M059J (cell line): ENCODE measurements at regions not wholly inside any gene's neighbourhood (a gene's known extent, or its start where the extent isn't known, plus 50 kb on each side); places are given as distances from the start of the nearest gene placed in this dataset.

Experiments
- DNase-seq: peaks from one replicate; pipeline ENCODE4 v3.0.0-alpha.2; 2012; ENCODE audit warnings: low read depth

DNA sequence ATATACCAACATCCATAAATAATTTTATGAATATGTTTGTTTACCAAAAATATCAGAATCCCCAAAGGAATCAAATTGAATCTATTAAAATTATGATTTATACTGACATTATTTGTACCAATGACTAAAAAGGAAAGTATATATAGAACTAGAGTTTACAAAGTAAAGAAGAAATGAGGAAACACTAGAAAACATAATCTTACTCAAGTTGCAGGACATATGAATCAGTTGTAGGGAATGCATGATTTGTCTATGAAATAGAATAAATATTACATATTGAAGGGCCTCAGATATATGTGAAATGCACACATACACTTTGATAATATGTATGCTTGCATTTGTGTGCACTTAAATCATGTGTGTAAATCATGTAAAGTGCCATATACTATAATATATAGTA, 1466.4 kb downstream of the EFNB2 start:
- no peak for DNase-seq

DNA sequence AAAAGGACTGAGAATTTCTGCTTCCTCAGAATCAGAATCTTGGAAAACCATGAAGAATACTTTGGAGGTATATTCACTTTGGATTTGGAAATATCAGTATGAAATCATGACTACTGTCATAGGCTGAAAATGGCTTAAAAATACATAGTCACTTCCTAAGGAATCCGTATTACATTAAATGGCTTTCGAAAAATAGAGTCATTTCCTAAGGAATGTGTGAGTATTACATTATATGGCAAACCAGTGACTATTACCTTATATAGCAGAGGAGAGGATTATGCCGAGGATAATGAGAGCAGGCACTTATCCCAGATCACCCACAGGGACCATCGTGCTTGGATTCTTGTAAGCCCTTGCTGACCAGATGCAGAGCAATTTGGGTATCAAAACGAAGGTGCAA, 1471.8 kb downstream of the EFNB2 start:
- peak; percentile 9 for DNase-seq

DNA sequence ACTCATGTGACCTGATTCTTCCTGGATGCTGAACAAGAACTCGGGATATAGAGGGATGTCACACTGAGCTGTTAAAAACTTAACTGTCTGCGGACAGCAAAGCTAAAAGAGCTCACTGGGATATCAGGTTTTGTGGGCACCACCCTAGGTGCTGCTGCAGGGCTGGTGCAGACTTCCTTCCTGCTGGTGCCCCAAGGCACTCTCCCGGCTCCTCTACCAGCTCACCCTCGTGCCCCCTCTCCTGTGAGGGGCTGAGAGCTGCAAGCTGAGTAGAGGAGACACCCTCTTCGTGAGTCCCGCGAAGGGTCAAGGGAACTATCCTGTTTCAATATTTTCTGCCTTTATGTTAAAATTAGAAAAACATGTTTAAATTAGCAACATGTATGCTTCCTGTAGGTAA, 1475.7 kb downstream of the EFNB2 start:
- DNase-seq, result peak; percentile 11

DNA sequence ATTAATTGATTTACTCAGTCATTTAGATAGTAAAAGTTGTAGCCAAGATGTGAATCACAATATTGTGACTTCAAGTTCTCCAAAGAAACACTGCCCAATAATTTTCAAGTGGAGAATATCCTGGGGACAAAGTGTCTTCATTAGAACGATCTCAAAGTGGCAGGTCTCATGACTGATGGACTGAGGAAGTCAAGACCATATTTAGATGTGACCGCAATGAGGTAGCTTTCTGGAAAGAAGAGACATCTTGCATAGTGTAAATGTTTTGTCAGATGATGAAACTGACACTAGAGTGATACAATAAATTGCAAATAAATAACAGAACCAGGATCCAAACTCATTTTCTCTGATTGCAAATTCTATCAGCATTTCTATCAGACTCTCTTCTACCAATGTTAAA, 1476.9 kb downstream of the EFNB2 start:
- no peak for DNase-seq

DNA sequence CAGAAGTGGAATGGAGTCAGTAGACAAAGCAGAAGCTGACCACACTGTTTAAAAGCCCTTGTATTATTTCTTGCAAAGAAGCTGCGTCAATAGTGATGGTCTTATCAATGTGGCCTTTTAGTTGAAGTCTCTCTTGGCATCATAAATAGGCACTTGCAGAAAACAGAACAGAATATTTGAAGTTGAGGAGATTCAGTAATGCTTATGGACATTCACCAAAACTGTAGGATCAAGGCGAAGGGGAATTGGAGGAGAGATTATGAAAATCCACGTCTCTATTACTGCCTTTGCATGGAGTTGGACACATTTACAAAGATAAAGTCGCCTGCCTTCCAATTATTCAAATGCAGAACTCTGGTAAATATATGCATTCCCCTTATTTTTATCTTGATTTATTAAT, 1482.8 kb downstream of the EFNB2 start:
- no peak for DNase-seq

DNA sequence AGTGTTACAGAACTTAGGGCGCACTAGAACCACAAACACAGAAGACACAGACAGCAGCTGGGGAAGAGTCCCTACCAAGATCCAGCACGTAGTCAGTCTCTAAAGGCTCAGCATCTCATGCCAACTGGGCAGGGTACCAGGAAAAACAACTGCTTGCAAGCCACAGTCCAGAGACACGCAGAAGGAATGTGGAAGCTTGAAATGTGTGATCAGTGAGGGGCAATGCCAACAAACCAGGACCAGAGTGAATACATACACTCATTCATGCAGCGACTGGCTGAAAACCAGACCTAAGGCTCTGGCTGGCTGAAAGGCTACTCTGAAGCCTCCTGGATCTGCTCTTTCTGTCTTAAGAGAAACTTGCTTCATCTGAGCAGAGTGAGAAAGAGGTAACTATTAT, 1484.8 kb downstream of the EFNB2 start:
- peak; percentile 20 for DNase-seq

DNA sequence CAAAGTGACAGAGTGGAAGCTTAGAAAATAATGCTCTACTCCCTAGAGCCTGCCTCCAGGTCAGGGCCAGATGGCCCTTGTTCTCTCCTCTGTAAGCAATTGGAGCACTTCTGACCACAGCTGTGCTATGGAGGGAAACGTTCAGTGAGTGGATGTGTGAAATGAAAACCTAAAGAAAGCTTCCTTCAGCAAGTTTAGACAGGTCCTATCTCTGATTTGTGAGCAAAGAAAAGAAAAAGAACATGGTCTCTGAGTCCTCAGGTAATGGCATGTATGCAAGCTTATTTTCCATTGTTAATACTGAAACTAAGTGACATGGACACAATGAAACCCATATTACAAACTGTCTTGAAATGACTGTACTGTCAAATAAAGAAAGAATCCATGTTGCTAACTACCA, 1486.8 kb downstream of the EFNB2 start:
- DNase-seq, result no peak

DNA sequence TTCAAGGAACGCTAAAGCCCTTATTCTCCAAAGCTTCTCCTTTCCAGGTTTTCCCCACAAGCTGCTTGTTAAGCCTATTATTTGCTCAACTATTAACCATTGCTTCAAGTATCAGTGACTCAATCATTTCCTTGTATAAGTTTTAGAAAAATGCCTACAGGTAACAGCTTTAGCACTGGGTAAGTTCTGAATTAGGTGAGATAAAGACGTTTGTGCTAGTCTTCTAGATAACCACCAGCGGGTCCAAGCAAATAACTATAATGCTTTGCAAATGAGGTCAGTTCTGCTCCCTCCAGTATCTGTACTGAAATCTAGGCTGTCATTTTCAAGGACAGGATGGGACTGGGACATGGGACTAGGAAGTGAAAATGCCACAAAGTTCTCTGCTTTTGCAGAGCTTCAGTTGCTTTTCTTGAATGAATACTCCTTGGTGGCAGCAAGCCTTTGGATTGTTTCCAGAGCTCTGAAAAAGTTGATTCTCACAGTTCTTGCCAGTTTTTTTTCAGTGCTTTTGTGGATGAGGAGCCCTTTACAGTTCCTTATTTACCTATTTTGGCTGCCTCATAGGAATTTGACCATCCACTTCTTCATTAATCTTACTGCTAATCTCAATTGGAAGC, 1487.7 kb downstream of the EFNB2 start:
- DNase-seq, result no peak

DNA sequence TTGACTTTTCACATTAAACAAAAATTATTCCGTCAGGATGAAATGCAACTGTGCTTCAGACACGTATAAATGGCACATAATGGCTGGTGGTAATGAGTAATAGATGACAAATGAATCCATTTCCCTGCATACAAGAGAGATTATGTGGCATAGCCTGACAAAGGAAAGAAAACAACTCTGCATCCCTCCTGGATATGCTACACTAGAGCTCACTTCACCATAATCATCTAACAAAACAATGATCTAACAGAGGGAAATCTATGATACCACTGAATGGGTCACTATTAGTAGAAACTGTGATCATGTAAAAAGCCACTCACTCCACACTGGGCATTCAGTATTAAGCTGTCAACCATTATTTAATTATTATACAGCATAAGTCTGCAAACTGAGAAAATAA, 1498.4 kb downstream of the EFNB2 start:
- DNase-seq, result peak; percentile 63

DNA sequence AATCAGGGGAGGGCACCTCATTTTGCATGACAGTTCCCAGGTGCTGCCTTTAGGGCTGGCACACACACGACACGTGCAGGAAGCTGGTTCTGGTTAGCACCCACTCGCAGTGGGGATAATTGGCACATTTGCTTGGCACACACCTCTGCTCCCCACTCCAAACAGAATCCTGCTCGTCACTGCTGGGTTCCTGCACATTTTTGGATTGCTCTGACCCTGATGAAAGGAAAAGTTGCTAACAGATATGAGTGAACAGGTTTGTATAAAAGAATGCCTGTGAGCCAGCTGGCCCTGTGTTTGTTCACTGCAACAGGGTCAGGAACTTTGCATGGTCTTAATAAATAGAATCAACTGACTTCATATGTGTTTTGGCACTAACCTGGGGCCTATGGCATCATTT, 1500.4 kb downstream of the EFNB2 start:
- no peak for DNase-seq

DNA sequence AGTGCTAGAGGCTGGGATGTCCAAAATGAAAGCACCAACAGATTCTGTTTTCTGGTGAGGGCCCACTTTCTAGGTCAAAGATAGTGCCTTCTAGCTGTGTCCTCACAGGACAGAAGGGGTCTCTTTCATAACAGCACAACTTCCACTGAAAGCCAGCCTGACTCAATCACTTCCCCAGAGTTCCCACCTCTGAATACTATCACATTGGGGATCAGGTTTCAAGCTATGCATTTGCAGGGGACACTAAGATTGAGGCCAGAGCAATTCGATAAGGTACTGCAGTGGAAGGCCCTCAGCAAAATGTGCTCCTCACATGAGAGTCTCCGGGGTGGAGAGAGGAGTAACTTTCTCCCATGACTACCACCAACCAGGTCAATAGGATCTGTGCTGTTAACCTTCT, 1501.5 kb downstream of the EFNB2 start:
- DNase-seq, result peak; percentile 5

DNA sequence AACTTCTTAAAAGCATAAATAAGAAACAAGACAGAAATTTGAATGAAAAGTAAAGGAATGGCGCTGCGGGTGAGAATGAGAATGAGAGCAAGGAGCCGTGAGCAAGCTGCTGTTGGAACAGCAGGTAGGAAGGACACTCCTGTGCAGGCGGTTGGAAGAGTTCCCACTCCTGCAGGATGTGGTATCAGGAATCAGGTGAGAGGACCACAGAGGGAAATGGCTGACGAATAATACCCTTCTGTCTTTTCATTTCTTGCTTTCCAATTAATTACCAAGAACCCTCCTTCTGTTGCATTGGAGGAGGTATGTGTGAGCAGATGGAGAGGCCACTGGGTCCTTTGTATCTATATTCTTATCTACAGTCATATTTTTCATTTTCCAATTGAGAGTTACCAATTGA, 1504.2 kb downstream of the EFNB2 start:
- no peak for DNase-seq

DNA sequence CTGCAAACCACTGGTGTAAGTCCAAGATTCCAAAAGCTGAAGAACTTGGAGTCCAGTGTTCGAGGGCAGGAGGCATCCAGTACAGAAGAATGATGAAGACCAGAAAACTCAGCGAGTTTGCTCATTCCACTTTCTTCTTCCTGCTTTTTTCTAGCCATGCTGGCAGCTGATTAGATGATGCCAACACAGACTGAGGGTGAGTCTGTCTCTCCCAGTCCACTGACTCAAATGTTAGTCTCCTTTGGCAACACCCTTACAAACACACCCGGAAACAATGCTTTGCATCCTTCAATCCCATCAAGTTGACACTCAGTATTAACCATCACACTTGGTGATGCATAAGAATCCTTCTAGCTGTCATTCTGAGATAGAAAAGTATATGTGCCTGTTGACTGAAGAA, 1504.6 kb downstream of the EFNB2 start:
- no peak for DNase-seq

DNA sequence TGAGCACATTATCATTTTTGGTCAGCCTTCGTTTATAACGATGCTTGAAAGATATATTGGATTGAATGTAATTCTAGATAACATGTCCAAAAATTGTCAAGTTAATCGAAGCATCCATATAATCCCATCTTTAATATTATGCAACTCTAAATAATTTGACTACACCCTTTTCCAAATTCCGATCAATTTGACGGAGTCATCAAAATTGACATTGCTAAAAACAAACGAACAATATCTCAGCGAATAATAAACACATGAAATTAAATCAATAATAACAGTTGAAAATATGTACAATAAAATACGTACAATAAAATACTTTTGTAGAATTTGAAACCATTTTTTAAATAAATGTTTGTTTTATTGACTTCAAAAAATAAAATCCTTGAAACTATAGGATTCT, 1516.4 kb downstream of the EFNB2 start:
- no peak for DNase-seq

DNA sequence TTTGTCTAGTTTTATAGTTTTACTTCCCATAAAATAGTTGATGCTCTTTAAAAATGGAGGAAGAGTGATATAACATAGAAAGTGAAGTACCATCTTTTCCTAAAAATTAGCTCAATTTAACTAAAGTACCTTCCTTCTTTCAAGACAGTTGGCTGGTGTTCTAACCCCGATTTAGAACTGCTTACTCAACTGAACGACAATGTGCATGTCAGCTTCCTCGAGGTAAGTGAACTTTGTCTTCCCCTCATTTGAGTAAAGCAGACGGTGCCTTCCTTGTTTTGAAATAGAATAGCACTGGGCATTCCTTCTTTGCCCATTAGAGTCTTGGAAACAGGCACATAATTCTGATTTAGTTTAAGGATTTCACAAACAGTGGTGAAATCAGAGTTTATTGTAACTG, 1519.2 kb downstream of the EFNB2 start:
- DNase-seq, result no peak

DNA sequence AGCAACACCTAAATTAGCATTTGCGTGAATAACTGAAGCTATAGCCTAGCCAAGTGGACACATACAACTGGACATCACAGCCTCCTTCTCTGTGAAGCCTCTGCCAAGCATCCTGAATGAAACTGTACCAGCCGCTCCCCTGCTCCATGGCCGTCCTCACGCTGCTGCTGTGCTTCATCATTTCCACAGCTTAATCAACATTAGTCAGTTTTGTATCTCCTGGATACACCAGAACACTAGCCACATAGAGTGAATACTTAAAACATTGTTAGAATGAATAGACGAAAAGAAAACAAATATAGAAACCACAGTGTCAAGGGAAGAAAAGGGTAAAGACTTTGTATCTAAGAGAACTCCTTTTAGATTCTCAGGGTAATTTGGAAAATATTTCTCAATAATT, 1526.9 kb downstream of the EFNB2 start:
- peak; percentile 42 for DNase-seq

DNA sequence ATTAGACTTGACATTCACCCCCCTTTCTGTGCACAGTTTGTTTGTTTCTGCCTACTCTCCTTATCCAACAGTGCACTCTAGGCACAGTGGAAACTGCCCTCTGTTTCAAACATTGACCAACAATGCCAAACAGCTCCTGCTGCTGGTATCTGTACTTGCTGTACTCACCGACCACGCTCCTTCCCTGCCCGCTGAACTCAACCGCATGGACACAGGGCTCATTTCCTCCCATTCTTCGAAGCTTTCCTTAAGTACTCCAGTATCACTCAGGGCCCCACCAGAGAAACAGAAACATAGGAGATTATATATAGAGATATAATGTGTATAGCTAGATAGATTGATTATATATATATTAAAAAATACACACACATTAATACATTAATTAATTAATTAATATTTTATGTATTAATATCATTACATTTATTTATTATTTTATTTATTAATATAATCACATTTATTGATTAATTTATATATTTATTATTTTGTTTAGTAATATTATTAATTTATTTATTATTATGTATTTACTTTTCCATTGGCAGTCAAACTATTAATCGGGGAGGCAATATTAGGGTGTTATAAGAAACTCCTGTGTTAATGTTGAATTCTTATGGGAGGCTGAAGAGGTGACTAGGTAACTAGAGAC, 1528.2 kb downstream of the EFNB2 start:
- DNase-seq, result no peak

DNA sequence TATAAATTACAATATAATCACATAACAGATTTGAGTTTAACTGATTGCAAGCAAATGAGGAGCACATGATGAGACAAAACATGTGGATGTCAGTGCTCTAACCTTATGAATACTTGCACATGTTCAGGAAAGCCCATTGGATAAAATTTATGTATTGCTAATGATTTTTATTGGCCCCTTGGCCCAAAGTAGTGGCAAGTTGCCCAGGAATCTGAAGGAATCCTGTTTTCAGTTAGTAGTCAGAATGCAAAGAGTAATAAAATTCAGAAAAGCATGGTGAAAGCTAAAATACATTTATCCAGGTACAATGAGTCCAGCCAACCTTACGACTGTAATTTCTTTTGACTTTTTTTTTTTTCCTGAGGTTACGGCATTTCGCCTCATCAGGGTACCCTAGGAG, 1539.4 kb downstream of the EFNB2 start:
- DNase-seq, result peak; percentile 6

DNA sequence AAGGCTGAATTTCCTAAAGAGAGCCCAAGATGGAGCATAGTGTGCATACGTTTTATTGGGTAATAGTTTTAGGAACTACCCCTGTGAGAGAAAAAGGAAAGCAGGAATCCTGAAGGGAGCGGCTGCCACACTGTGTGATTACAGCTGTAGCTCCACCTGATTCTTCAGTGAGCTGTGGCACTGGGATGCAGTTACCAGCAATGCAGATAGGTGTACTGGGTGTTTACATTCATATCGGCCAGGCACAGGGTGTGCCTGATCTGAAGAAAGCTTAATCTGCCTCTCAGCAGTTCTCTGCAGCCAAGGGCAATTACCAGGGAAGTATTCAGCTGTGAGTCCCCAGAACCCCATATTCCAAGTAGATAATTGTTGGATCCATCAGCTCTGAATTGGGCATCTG, 1541.8 kb downstream of the EFNB2 start:
- no peak for DNase-seq

DNA sequence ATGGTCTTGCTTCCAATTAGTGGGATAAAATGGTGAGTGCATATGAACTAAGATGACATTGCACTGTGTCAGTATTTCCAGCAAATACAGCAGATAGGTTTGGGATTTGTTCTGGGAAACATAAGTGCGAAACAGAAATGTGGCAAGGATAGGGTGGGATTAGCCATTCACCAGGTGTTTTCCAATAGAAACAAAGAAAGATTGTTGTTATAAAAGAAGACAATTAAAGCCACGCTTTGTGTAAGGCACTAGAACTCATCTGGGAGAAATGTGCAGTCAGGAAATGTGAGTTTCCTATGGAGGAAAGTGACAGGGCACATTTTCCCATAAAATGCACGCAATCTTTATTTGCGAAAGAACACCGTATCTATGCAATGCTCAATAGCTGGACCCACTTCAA, 1547.8 kb downstream of the EFNB2 start:
- DNase-seq, result no peak

DNA sequence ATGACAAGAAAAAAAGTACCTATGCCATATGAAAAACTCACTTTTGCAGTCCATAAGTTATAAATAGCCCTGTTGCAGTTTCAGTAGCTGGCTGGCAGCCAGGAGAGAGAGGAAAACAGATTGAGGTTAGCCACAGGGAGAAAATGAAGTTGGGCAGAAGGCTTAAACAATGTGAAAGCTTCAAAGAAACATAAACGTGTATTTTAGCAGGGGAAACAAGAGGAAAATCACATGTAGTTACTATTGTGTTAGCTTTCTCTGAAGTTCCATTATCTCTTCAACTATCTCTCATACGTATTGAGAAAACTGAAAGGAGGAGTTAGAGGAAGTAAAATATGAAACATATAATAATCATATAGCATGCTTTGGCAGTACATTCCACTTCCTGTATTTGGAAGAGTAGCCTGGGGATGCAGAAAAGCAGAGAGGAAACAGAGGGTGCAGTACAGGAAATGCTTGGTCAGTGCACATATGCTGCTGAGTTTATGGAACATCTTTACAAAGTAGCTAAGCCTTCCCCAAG, 1551.1 kb downstream of the EFNB2 start:
- DNase-seq, result peak; percentile 73

DNA sequence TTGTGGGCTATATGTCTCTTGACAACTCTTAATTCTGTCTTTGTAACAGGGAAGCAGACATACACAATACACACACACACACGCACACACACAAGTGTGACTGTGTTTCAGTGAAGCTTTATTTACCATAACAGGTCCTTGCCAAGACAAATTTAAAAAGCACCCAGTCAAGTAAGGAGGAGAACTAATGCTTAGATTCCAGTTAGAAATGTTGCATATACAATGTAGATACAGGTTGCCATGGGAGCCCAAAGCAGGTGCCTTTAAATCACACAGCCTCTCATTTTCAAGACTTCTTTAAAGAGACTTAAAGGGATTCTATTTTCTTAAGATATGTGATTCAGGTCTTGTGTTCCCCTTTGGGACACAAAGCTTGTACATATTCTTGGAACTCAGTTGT, 1551.9 kb downstream of the EFNB2 start:
- no peak for DNase-seq

DNA sequence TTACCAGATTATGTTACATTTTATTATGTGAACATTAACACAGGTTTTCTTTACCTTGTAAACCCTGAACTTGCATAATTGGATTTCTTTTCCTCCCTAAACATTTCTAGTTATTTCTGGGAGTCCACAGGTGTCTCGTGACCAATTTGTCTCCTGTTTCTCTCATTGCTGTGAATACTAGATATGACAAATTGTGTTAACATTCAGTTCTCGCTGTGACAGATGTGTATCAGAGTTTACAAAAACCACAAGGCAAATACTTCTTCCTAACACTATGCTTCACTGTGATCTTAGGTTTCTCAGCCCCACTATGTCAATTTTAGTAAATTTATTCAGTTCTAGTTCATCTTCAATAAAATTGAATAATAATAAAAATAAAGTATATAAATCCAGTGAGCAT, 1554.9 kb downstream of the EFNB2 start:
- DNase-seq, result peak; percentile 13
